ENCODE measurements at regions not wholly inside any gene's neighbourhood (a gene's known extent, or its start where the extent isn't known, plus 50 kb on each side); places are given as distances from the start of the nearest gene placed in this dataset.

DNA sequence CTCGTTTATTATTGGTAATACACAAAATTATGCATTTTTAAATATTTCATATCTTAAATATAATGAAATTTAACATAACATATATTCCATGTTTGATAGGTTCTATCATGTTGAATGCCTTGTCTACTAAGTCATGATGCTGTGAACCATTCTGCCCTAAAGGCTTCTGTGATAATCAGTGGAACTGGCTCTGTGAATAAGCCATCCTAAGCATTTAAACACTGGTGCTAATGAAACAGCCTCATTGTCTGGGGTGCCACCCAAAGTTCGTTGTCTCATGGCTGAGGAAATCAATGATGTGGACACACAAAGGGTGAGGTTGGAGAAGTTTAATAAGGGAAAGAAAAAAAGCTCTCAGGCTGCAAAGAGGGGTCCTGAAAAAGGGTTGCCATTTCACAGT, 264.7 kb upstream of the ZRANB2 start:
- ATAC-seq (no peak), DNase-seq (no peak)
- H3K4me1 ChIP-seq (ENCODE audit: control insufficient read depth in 2 of 2, insufficient read depth in 2 of 2, low read length in 2 of 2), result no peaks in the 10 kb centered on the region
- Mint-ChIP-seq H3K4me3 (no peak overlapping the region), H3K27me3 (no peaks in the 10 kb centered on the region), H3K27ac (no peak overlapping the region), H3K9me3 (peaks cover 0 to 23% (median 11%) of the 10 kb centered on the region in 11 donors), H3K36me3 (no peaks in the 10 kb centered on the region), H3K4me1 (no peaks in the 10 kb centered on the region)
- H3K27me3 ChIP-seq (ENCODE audit: control insufficient read depth in 2 of 2, insufficient read depth in 2 of 2, low read length in 2 of 2), result no peaks in the 10 kb centered on the region
- H3K9me3 ChIP-seq (ENCODE audit: control insufficient read depth in 2 of 3, low read length in 3 of 3), result no peaks in the 10 kb centered on the region
- POLR2A ChIA-PET, result no interaction called here
- intact Hi-C loops (cut with micrococcal nuclease), result no loop called here
- no peaks in the 10 kb centered on the region for H3K36me3 ChIP-seq (ENCODE audit: control insufficient read depth in 2 of 3, insufficient read depth in 3 of 3, low read length in 3 of 3)
- CTCF ChIA-PET, result no interaction called here
- no peak overlapping the region for H3K4me3 ChIP-seq (ENCODE audit: low read length)
- no peak overlapping the region for H3K27ac ChIP-seq (ENCODE audit: low read depth, low read length)

DNA sequence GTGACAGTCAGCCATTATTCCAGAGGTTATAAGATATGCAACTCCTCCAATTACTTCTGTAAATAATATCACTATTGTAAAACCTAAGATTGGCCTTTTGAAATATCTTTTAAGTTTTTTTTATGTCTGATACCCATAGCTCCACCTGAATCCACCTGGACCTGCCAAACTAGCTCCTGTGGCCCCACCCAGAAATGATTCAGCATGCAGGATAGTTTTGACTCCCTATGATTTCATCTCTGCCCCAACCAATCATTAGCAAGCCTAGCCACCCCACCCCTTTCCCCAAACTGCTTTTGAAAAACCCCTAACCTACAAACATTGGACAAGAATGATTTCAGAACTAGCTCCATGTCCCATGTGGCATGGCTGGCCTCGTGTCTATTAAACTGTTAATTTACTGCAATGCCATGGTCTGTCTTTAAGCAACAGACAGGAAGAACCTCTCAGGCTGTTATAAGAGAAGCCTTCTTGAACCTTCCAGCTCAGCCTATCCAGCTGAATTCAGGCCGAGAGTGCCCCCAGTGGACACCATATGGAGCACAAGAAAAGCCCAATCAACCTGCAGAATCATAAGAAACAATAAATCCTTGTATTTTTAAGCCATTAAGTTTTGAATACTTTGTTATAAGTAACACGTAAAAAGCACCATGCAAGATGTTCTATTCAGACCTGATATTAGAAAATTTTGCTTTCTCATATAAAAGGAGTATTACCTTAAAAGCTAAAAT, 263.0 kb upstream of the ZRANB2 start:
- intact Hi-C loops (cut with micrococcal nuclease), result no loop called here
- H3K27ac Mint-ChIP-seq, result no peak overlapping the region
- peaks cover 0 to 4% (median 0%) of the 10 kb centered on the region in 5 donors for H3K36me3 Mint-ChIP-seq
- Histone ChIP-seq H3K9me3 (ENCODE audit: control insufficient read depth in 2 of 3, low read length in 3 of 3) (no peaks in the 10 kb centered on the region), H3K27me3 (ENCODE audit: control insufficient read depth in 2 of 2, insufficient read depth in 2 of 2, low read length in 2 of 2) (no peaks in the 10 kb centered on the region), H3K4me3 (ENCODE audit: low read length) (no peak overlapping the region), H3K36me3 (ENCODE audit: control insufficient read depth in 2 of 3, insufficient read depth in 3 of 3, low read length in 3 of 3) (no peaks in the 10 kb centered on the region), H3K27ac (ENCODE audit: low read depth, low read length) (no peak overlapping the region), H3K4me1 (ENCODE audit: control insufficient read depth in 2 of 2, insufficient read depth in 2 of 2, low read length in 2 of 2) (no peaks in the 10 kb centered on the region)
- H3K9me3 Mint-ChIP-seq, result peaks cover 1 to 36% (median 12%) of the 10 kb centered on the region in 11 donors
- ATAC-seq (no peak), DNase-seq (no peak)
- ChIA-PET POLR2A (no interaction called here), CTCF (no interaction called here)
- no peaks in the 10 kb centered on the region for H3K27me3 Mint-ChIP-seq
- H3K4me3 Mint-ChIP-seq, result no peak overlapping the region
- no peaks in the 10 kb centered on the region for H3K4me1 Mint-ChIP-seq

DNA sequence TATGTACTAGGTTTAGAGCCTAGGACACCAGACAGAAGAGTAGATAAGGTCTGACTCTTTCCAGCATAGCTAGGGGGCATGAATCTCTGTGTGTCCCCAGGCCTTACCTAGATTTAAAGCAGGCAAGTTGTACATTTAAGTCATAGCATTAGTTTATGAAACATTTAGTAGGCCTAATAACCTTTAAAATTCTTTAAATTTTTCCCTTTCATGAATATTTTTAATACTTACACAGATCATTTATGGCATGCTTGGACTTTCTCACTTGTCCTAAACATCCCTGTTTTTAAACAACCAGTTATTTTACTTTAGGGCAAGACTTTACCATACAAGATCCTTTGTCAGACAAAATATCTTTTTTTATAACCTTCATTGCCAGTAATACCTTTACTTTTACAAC, 258.4 kb upstream of the ZRANB2 start:
- DNase-seq (no peak), ATAC-seq (no peak)
- Histone ChIP-seq H3K9me3 (ENCODE audit: control insufficient read depth in 2 of 3, low read length in 3 of 3) (no peaks in the 10 kb centered on the region), H3K27ac (ENCODE audit: low read depth, low read length) (no peak overlapping the region), H3K4me1 (ENCODE audit: control insufficient read depth in 2 of 2, insufficient read depth in 2 of 2, low read length in 2 of 2) (no peaks in the 10 kb centered on the region), H3K36me3 (ENCODE audit: control insufficient read depth in 2 of 3, insufficient read depth in 3 of 3, low read length in 3 of 3) (no peaks in the 10 kb centered on the region), H3K4me3 (ENCODE audit: low read length) (no peak overlapping the region), H3K27me3 (ENCODE audit: control insufficient read depth in 2 of 2, insufficient read depth in 2 of 2, low read length in 2 of 2) (no peaks in the 10 kb centered on the region)
- H3K27me3 Mint-ChIP-seq, result no peaks in the 10 kb centered on the region
- H3K27ac Mint-ChIP-seq, result no peak overlapping the region
- H3K36me3 Mint-ChIP-seq, result peaks cover 0 to 4% (median 0%) of the 10 kb centered on the region in 5 donors
- no peaks in the 10 kb centered on the region for H3K4me1 Mint-ChIP-seq
- H3K4me3 Mint-ChIP-seq, result no peak overlapping the region
- POLR2A ChIA-PET, result no interaction called here
- peaks cover 6 to 44% (median 24%) of the 10 kb centered on the region in 11 donors for H3K9me3 Mint-ChIP-seq
- intact Hi-C loops (cut with micrococcal nuclease), result no loop called here
- CTCF ChIA-PET, result no interaction called here

DNA sequence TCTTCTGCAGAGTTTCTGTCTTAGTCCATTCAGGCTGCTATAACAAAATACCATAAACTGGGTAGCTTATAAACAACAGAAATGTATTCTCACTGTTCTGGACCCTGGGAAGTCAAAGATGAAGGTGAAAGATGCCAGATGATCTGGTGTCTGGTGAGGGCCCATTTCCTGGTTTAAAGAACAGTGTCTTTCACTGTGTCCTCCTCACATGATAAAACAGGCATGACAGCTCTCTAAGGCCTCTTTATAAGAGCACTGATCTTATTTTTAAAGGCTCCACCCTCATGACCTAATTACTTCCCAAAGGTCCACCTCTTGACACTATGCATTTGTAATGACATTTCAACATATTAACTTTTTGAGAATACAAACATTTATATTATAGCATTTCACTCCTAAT, 250.2 kb upstream of the ZRANB2 start:
- CTCF ChIA-PET, result no interaction called here
- no peaks in the 10 kb centered on the region for H3K4me1 Mint-ChIP-seq

DNA sequence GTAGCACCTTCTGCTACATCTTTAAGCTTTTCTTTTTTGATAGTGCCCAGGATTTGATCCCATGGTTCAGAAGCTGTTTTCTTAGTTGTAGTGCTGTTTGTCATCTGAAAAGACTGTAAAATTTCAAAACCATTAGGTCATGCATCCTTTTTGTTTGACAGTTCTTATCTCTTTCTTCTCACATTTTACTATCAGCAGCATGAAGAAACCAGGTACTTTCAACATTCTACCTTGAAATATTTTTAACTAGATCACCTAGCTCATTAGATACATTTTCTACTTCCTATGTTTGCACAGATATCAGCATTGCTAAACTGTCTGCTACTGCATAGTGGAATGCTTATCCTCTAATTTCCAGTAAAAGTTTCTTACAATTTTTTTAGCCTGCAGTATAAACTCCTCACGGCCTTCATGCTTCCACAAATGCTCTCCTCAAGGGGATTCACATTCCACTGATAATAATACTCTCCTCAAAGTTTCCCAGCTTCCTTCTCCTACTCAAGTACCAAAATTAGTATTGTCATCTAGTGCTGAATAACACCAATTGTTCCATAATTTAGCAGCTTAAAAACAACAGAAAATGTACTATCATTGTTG, 243.9 kb upstream of the ZRANB2 start:
- Histone ChIP-seq H3K9me3 (ENCODE audit: control insufficient read depth in 2 of 3, low read length in 3 of 3) (no peaks in the 10 kb centered on the region), H3K4me3 (ENCODE audit: low read length) (no peak overlapping the region), H3K4me1 (ENCODE audit: control insufficient read depth in 2 of 2, insufficient read depth in 2 of 2, low read length in 2 of 2) (no peaks in the 10 kb centered on the region), H3K27me3 (ENCODE audit: control insufficient read depth in 2 of 2, insufficient read depth in 2 of 2, low read length in 2 of 2) (no peaks in the 10 kb centered on the region), H3K27ac (ENCODE audit: low read depth, low read length) (no peak overlapping the region), H3K36me3 (ENCODE audit: control insufficient read depth in 2 of 3, insufficient read depth in 3 of 3, low read length in 3 of 3) (no peaks in the 10 kb centered on the region)
- Mint-ChIP-seq H3K36me3 (peaks cover 0 to 4% (median 0%) of the 10 kb centered on the region in 5 donors), H3K4me3 (no peak overlapping the region), H3K9me3 (peaks cover 11 to 51% (median 17%) of the 10 kb centered on the region in 11 donors), H3K27ac (no peak overlapping the region), H3K27me3 (no peaks in the 10 kb centered on the region), H3K4me1 (no peaks in the 10 kb centered on the region)
- CTCF ChIA-PET, result no interaction called here
- DNase-seq (no peak), ATAC-seq (no peak)
- POLR2A ChIA-PET, result no interaction called here
- intact Hi-C loops (cut with micrococcal nuclease), result no loop called here

More for the DNA sequence above, 250.2 kb upstream of the ZRANB2 start:
- intact Hi-C loops (cut with micrococcal nuclease), result no loop called here
- Mint-ChIP-seq H3K4me3 (no peak overlapping the region), H3K27me3 (no peaks in the 10 kb centered on the region), H3K9me3 (peaks cover 0 to 24% (median 9%) of the 10 kb centered on the region in 11 donors), H3K27ac (no peak overlapping the region), H3K36me3 (no peaks in the 10 kb centered on the region)
- DNase-seq (no peak), ATAC-seq (no peak)
- Histone ChIP-seq H3K27ac (ENCODE audit: low read depth, low read length) (no peak overlapping the region), H3K36me3 (ENCODE audit: control insufficient read depth in 2 of 3, insufficient read depth in 3 of 3, low read length in 3 of 3) (no peaks in the 10 kb centered on the region), H3K4me3 (ENCODE audit: low read length) (no peak overlapping the region), H3K27me3 (ENCODE audit: control insufficient read depth in 2 of 2, insufficient read depth in 2 of 2, low read length in 2 of 2) (no peaks in the 10 kb centered on the region), H3K4me1 (ENCODE audit: control insufficient read depth in 2 of 2, insufficient read depth in 2 of 2, low read length in 2 of 2) (no peaks in the 10 kb centered on the region), H3K9me3 (ENCODE audit: control insufficient read depth in 2 of 3, low read length in 3 of 3) (no peaks in the 10 kb centered on the region)
- POLR2A ChIA-PET, result no interaction called here

DNA sequence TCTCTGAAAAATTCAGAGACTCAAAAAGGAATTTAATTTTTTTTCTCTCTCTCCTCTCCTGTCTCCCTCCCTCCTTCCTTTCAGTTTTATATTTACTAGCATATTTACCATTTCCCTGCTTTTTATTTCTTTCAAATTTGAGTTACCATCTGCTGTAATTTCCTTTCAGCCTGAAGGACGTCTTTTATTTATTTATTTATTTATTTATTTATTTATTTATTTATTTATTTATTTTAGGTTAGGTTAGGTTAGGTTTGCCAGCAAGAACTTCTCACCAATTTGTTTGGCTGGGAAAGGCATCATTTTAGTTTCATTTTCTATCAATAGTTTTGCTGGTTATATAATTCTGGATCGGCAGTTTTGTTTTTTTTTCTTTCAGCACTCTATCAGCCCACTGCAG, 231.7 kb upstream of the ZRANB2 start:
- Mint-ChIP-seq H3K27me3 (no peaks in the 10 kb centered on the region), H3K36me3 (no peaks in the 10 kb centered on the region), H3K4me3 (no peak overlapping the region), H3K9me3 (peaks cover 0 to 24% (median 7%) of the 10 kb centered on the region in 11 donors), H3K27ac (no peak overlapping the region), H3K4me1 (no peaks in the 10 kb centered on the region)
- H3K4me3 ChIP-seq (ENCODE audit: low read length), result no peak overlapping the region
- H3K36me3 ChIP-seq (ENCODE audit: control insufficient read depth in 2 of 3, insufficient read depth in 3 of 3, low read length in 3 of 3), result no peaks in the 10 kb centered on the region
- intact Hi-C loops (cut with micrococcal nuclease), result no loop called here
- no peaks in the 10 kb centered on the region for H3K9me3 ChIP-seq (ENCODE audit: control insufficient read depth in 2 of 3, low read length in 3 of 3)
- no peak for ATAC-seq
- H3K4me1 ChIP-seq (ENCODE audit: control insufficient read depth in 2 of 2, insufficient read depth in 2 of 2, low read length in 2 of 2), result no peaks in the 10 kb centered on the region
- H3K27me3 ChIP-seq (ENCODE audit: control insufficient read depth in 2 of 2, insufficient read depth in 2 of 2, low read length in 2 of 2), result no peaks in the 10 kb centered on the region
- CTCF ChIA-PET, result no interaction called here
- H3K27ac ChIP-seq (ENCODE audit: low read depth, low read length), result no peak overlapping the region
- no peak for DNase-seq
- POLR2A ChIA-PET, result no interaction called here

DNA sequence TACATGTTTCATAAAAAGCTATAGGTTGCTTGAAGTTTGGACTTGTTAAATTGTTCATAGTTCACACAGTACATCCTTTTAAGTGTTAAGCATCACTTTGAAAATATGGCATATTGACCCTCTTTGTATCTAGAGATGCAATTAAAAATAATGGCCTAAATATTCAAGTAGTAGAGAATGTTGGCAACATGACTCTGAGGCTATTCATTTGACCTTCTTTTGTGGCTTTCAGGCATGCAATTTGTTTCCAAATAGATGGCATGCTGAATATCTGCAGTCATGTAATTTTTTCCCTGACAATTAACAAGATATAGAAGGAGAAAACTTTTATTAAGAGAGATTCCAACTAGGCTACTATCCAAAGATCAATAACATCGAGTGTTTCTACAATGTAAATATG, 230.5 kb upstream of the ZRANB2 start:
- Mint-ChIP-seq H3K4me3 (no peak overlapping the region), H3K27ac (no peak overlapping the region), H3K36me3 (no peaks in the 10 kb centered on the region), H3K4me1 (no peaks in the 10 kb centered on the region), H3K27me3 (no peaks in the 10 kb centered on the region), H3K9me3 (peaks cover 0 to 19% (median 5%) of the 10 kb centered on the region in 11 donors)
- POLR2A ChIA-PET, result no interaction called here
- Histone ChIP-seq H3K27me3 (ENCODE audit: control insufficient read depth in 2 of 2, insufficient read depth in 2 of 2, low read length in 2 of 2) (no peaks in the 10 kb centered on the region), H3K4me3 (ENCODE audit: low read length) (no peak overlapping the region), H3K27ac (ENCODE audit: low read depth, low read length) (no peak overlapping the region), H3K4me1 (ENCODE audit: control insufficient read depth in 2 of 2, insufficient read depth in 2 of 2, low read length in 2 of 2) (no peaks in the 10 kb centered on the region), H3K36me3 (ENCODE audit: control insufficient read depth in 2 of 3, insufficient read depth in 3 of 3, low read length in 3 of 3) (no peaks in the 10 kb centered on the region), H3K9me3 (ENCODE audit: control insufficient read depth in 2 of 3, low read length in 3 of 3) (no peaks in the 10 kb centered on the region)
- ATAC-seq (no peak), DNase-seq (no peak)
- intact Hi-C loops (cut with micrococcal nuclease), result no loop called here
- CTCF ChIA-PET, result no interaction called here
